Endothelial cell of umbilical vein (primary cell): ENCODE measurements at regions not wholly inside any gene's neighbourhood (a gene's known extent, or its start where the extent isn't known, plus 50 kb on each side); places are given as distances from the start of the nearest gene placed in this dataset.

ENCODE experiments used
- BruUV-seq: library from RNA; stranded (reverse); fragments of 400-500 nt; replicated peaks from 2 replicates; lab custom pipeline; 2021; lab: Mats Ljungman, UMichigan
- CTCF ChIA-PET: fragments of 300-600, 350-600 bp; sonication (Branson Sonifier 250); formaldehyde crosslinking; loops from one replicate; lab custom pipeline; 2021; ENCODE audit warnings: antibody characterized with exemption, inconsistent platforms; lab: Charles Lee
- POLR2A ChIA-PET: fragments of 300-600, 350-600 bp; sonication (Branson Sonifier 250); formaldehyde crosslinking; loops from one replicate; lab custom pipeline; 2021; ENCODE audit warnings: antibody characterized with exemption, inconsistent platforms; lab: Charles Lee
- DNase-seq: peaks from one replicate; pipeline ENCODE4 v3.0.0-alpha.2; 2011; ENCODE audit warnings: low read depth, low spot score
- FAIRE-seq: peaks from 2 replicates; lab custom pipeline; 2011; peaks lifted over from hg19 to GRCh38; lab: Jason Lieb, UNC
- H2AFZ ChIP-seq: 2 replicates; pipeline ENCODE4 v1.6.0; 2012; ENCODE audit warnings: low read depth, low read length, control low read depth, inconsistent platforms
- H3K27ac ChIP-seq: 2 replicates; pipeline ENCODE4 v1.5.1; 2011; ENCODE audit warnings: low read depth, mild to moderate bottlenecking, control low read depth, low read length, moderate library complexity; ENCODE audit not compliant: insufficient read depth
- H3K27me3 ChIP-seq, 2 experiments: 2 replicates each; pipeline versions ENCODE4 v1.6.0 to v1.6.1; 2011; ENCODE audit warnings: low read length in 2 of 2, mixed read lengths in 1 of 2; ENCODE audit not compliant: control insufficient read depth in 2 of 2, insufficient read depth in 2 of 2
- H3K36me3 ChIP-seq, 2 experiments: 2 replicates in 1 of 2; 3 replicates in 1 of 2; pipeline ENCODE4 v1.5.1; 2011; ENCODE audit warnings: low read length in 2 of 2, mild to moderate bottlenecking in 1 of 2, moderate library complexity in 1 of 2; ENCODE audit not compliant: control insufficient read depth in 2 of 2, insufficient read depth in 2 of 2; ENCODE audit errors: extremely low read depth in 1 of 2
- H3K4me1 ChIP-seq: 3 replicates; pipeline ENCODE4 v1.5.1; 2011; ENCODE audit warnings: mild to moderate bottlenecking, low read length; ENCODE audit not compliant: control insufficient read depth, insufficient read depth; ENCODE audit errors: extremely low read depth
- H3K4me2 ChIP-seq: 2 replicates; pipeline ENCODE4 v1.6.1; 2011; ENCODE audit warnings: low read length, control low read depth, mixed read lengths; ENCODE audit not compliant: insufficient read depth
- H3K4me3 ChIP-seq, 3 experiments: fragments of 200-600 bp in 1 of 3; sonication (generic), shearing (Covaris generic) in 1 of 3; replicated peaks in 1 of 3; 2 replicates each; pipeline ENCODE4 v1.5.1; 2011 to 2016; ENCODE audit warnings: control low read depth in 3 of 3, low read length in 3 of 3, mild to moderate bottlenecking in 2 of 3, inconsistent platforms in 1 of 3, low read depth in 1 of 3, moderate library complexity in 1 of 3; ENCODE audit not compliant: insufficient read depth in 1 of 3
- H3K79me2 ChIP-seq: 2 replicates; pipeline ENCODE4 v1.6.0; 2012; ENCODE audit warnings: low read length, inconsistent platforms; ENCODE audit not compliant: control insufficient read depth, insufficient read depth
- H3K9ac ChIP-seq: replicated peaks from 2 replicates; pipeline ENCODE3; 2011; ENCODE audit warnings: low read length, control low read depth; ENCODE audit not compliant: insufficient read depth; ENCODE audit errors: extremely low read depth
- H3K9me1 ChIP-seq: replicated peaks from 3 replicates; pipeline ENCODE4 v1.6.0; 2011; ENCODE audit warnings: mild to moderate bottlenecking, low read length; ENCODE audit not compliant: control insufficient read depth, insufficient read depth; ENCODE audit errors: extremely low read depth
- H3K9me3 ChIP-seq: replicated peaks from 2 replicates; pipeline ENCODE4 v1.5.1; 2012; ENCODE audit warnings: low read length, inconsistent platforms; ENCODE audit not compliant: control insufficient read depth, insufficient read depth
- H4K20me1 ChIP-seq: replicated peaks from 2 replicates; pipeline ENCODE3; 2011; ENCODE audit warnings: mild to moderate bottlenecking, low read length; ENCODE audit not compliant: control insufficient read depth, insufficient read depth; ENCODE audit errors: extremely low read depth
- POLR2A ChIP-seq: IDR thresholded peaks from 2 replicates; pipeline ENCODE4 v1.6.1; 2012; ENCODE audit warnings: low read depth, mild to moderate bottlenecking, control low read depth, low read length
- dilution Hi-C: fragments of 300-500 bp; cut with MboI; formaldehyde crosslinking; loops from one replicate; pipeline ENCODE4 v1.15.0; 2019; ENCODE audit warnings: low sequenced_read_pairs; ENCODE audit not compliant: extremely low pct_ligation_motif_present
- intact Hi-C: fragments of 100-400 bp; cut with micrococcal nuclease; formaldehyde crosslinking; loops from one replicate; pipeline ENCODE4 v1.10.0; 2022
- TF ChIP-seq, protein P1 (sequence below): IDR thresholded peaks from 2 replicates; pipeline ENCODE4 v1.6.1; 2011; ENCODE audit not compliant: insufficient read depth, insufficient read length

DNA sequence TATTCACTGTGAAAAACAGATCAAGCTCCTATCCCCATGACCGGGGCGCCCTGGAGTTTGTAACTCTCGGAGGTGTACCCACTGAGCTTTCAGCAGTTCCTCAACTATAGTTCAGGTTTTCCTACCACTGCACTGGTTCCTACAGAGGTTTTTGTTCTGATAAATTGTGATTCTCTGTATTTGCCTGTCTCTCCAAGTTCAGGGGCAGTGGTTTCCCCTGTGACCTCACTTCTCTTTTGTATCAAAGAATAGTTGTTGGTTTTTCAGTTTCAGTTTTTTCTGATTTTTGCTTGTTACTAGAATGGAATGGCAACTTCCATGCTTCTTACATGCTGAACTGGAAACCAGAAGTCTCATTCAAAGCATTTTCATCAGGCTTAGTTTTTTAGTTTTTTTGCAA lies 56.8 kb upstream of the PLS3 start:
- H3K27ac ChIP-seq = no peak overlapping the region
- H3K9ac ChIP-seq = no peak overlapping the region
- H3K4me2 ChIP-seq = no peak overlapping the region
- no peaks in the 10 kb centered on the region for H3K9me3 ChIP-seq
- no peak overlapping the region for H3K4me3 ChIP-seq
- TF ChIP-seq POLR2A = no peak
- TF ChIP-seq, protein P1, sequence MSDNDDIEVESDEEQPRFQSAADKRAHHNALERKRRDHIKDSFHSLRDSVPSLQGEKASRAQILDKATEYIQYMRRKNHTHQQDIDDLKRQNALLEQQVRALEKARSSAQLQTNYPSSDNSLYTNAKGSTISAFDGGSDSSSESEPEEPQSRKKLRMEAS = no peak
- no peaks in the 10 kb centered on the region for H3K27me3 ChIP-seq
- no peak for FAIRE-seq
- dilution Hi-C loops = no loop called here
- H3K4me1 ChIP-seq = no peaks in the 10 kb centered on the region
- no peak for DNase-seq
- POLR2A ChIA-PET = no interaction called here
- no TSS peak for BruUV-seq
- intact Hi-C loops = no loop called here
- H2AFZ ChIP-seq = no peak overlapping the region
- CTCF ChIA-PET = interaction anchor here (0.5 kb wide), 1 partner anchor 395 kb away, joined by 3 read pairs; no protein-coding TSS in a partner anchor
- H3K79me2 ChIP-seq = no peaks in the 10 kb centered on the region
- no peaks in the 10 kb centered on the region for H3K9me1 ChIP-seq
- no peaks in the 10 kb centered on the region for H4K20me1 ChIP-seq
- H3K36me3 ChIP-seq = no peaks in the 10 kb centered on the region
